H1 (cell line): ENCODE measurements at regions not wholly inside any gene's neighbourhood (a gene's known extent, or its start where the extent isn't known, plus 50 kb on each side); places are given as distances from the start of the nearest gene placed in this dataset.

Experiments used
- CTCF ChIA-PET: fragments of 300-600 bp; sonication (Branson Sonifier 250); formaldehyde crosslinking; loops from one replicate; lab custom pipeline; 2021; ENCODE audit not compliant: partially characterized antibody; lab: Charles Lee
- POLR2A ChIA-PET: fragments of 300-600 bp; sonication (Branson Sonifier 250); formaldehyde crosslinking; loops from one replicate; lab custom pipeline; 2021; ENCODE audit warnings: inconsistent platforms; ENCODE audit not compliant: partially characterized antibody; lab: Charles Lee
- DNase-seq, 2 experiments: peaks; one replicate each; pipeline versions ENCODE4 v3.0.0 to v3.0.0-alpha.2; 2010 to 2022; ENCODE audit warnings: low spot score in 2 of 2, low read depth in 1 of 2, mixed read lengths in 1 of 2
- FAIRE-seq: peaks from 2 replicates; lab custom pipeline; 2011; peaks lifted over from hg19 to GRCh38; lab: Jason Lieb, UNC
- H2AFZ ChIP-seq: 2 replicates; pipeline ENCODE4 v1.8.1; 2012; ENCODE audit warnings: low read length, inconsistent platforms
- H2AK5ac ChIP-seq: 2 replicates; pipeline ENCODE4 v1.6.1; 2013; ENCODE audit warnings: low read depth, low read length
- H2BK120ac ChIP-seq: replicated peaks from 2 replicates; pipeline ENCODE3; 2013; ENCODE audit warnings: low read depth, low read length, inconsistent platforms
- H2BK12ac ChIP-seq: 2 replicates; pipeline ENCODE4 v1.6.1; 2013; ENCODE audit warnings: low read depth, low read length
- H2BK15ac ChIP-seq: 2 replicates; pipeline ENCODE4 v1.6.1; 2013; ENCODE audit warnings: low read length
- H2BK20ac ChIP-seq: 2 replicates; pipeline ENCODE4 v1.6.1; 2013; ENCODE audit warnings: low read length
- H2BK5ac ChIP-seq: 2 replicates; pipeline ENCODE4 v1.6.1; 2013; ENCODE audit warnings: low read depth, low read length
- H3K14ac ChIP-seq: 2 replicates; pipeline ENCODE4 v1.6.1; 2013; ENCODE audit warnings: inconsistent platforms; ENCODE audit not compliant: insufficient read length
- H3K18ac ChIP-seq: 2 replicates; pipeline ENCODE4 v1.6.1; 2013; ENCODE audit warnings: low read length; ENCODE audit errors: extremely low read depth
- H3K23ac ChIP-seq: 2 replicates; pipeline ENCODE4 v1.6.1; 2013; ENCODE audit warnings: inconsistent platforms; ENCODE audit not compliant: insufficient read length
- H3K23me2 ChIP-seq: 2 replicates; pipeline ENCODE4 v1.6.1; 2013; ENCODE audit warnings: low read depth, low read length
- H3K27ac ChIP-seq: 2 replicates; pipeline ENCODE4 v1.6.1; 2011; ENCODE audit warnings: low read depth, low read length, inconsistent platforms
- H3K27me3 ChIP-seq, 4 experiments: replicated peaks in 1 of 4; 1 replicate in 1 of 4; 2 replicates in 3 of 4; pipeline versions ENCODE4 v1.6.1 to v1.8.1; 2011 to 2013; ENCODE audit warnings: low read length in 3 of 4, mild to moderate bottlenecking in 3 of 4, inconsistent platforms in 2 of 4, mixed read lengths in 2 of 4, moderate library complexity in 1 of 4; ENCODE audit not compliant: control insufficient read depth in 3 of 4, insufficient read depth in 3 of 4; ENCODE audit errors: extremely low read depth in 1 of 4
- H3K36me3 ChIP-seq, 4 experiments: 2 replicates each; pipeline versions ENCODE4 v1.6.1 to v1.8.1; 2011 to 2013; ENCODE audit warnings: mild to moderate bottlenecking in 4 of 4, low read length in 3 of 4, moderate library complexity in 2 of 4, control low read depth in 1 of 4, inconsistent platforms in 1 of 4; ENCODE audit not compliant: insufficient read depth in 4 of 4, control insufficient read depth in 2 of 4
- H3K4ac ChIP-seq: replicated peaks from 2 replicates; pipeline ENCODE3; 2013; ENCODE audit warnings: low read length, low read depth, mixed read lengths, inconsistent platforms; ENCODE audit not compliant: insufficient read length
- H3K4me1 ChIP-seq, 4 experiments: replicated peaks in 1 of 4; 1 replicate in 1 of 4; 2 replicates in 3 of 4; pipeline versions ENCODE4 v1.6.1 to v1.8.1; 2011 to 2013; ENCODE audit warnings: low read length in 3 of 4, inconsistent platforms in 2 of 4, mixed read lengths in 1 of 4; ENCODE audit not compliant: insufficient read depth in 4 of 4, control insufficient read depth in 3 of 4
- H3K4me2 ChIP-seq, 2 experiments: 2 replicates each; pipeline versions ENCODE4 v1.6.1 to v1.8.1; 2011 to 2013; ENCODE audit warnings: low read depth in 2 of 2, low read length in 2 of 2, control low read depth in 1 of 2, inconsistent platforms in 1 of 2, mild to moderate bottlenecking in 1 of 2; ENCODE audit not compliant: insufficient read depth in 1 of 2
- H3K4me3 ChIP-seq, 4 experiments: fragments of 200-600, 300-600 bp in 1 of 4; sonication (generic), shearing (Covaris generic), sonication (Bioruptor Twin) in 1 of 4; 2 replicates each; pipeline versions ENCODE4 v1.5.1 to v1.8.1; 2011 to 2016; ENCODE audit warnings: low read length in 4 of 4, low read depth in 3 of 4, control low read depth in 2 of 4, inconsistent platforms in 2 of 4, mild to moderate bottlenecking in 2 of 4, mixed read lengths in 1 of 4, moderate library complexity in 1 of 4; ENCODE audit not compliant: insufficient read depth in 2 of 4; ENCODE audit errors: extremely low read depth in 1 of 4
- H3K56ac ChIP-seq: replicated peaks from 2 replicates; pipeline ENCODE3; 2013; ENCODE audit warnings: low read depth, mild to moderate bottlenecking, mixed read lengths, low read length, inconsistent platforms; ENCODE audit not compliant: insufficient read length
- H3K79me1 ChIP-seq: 2 replicates; pipeline ENCODE4 v1.6.1; 2013; ENCODE audit warnings: low read depth, low read length, control low read depth
- H3K79me2 ChIP-seq, 2 experiments: 2 replicates each; pipeline versions ENCODE4 v1.6.1 to v1.8.1; 2012 to 2013; ENCODE audit warnings: low read length in 2 of 2, mild to moderate bottlenecking in 2 of 2, inconsistent platforms in 1 of 2; ENCODE audit not compliant: insufficient read depth in 2 of 2, control insufficient read depth in 1 of 2
- H3K9ac ChIP-seq, 4 experiments: replicated peaks in 1 of 4; 1 replicate in 1 of 4; 2 replicates in 3 of 4; pipeline versions ENCODE4 v1.6.1 to v1.8.1; 2011 to 2013; ENCODE audit warnings: low read depth in 3 of 4, low read length in 3 of 4, control low read depth in 2 of 4, mild to moderate bottlenecking in 2 of 4, moderate library complexity in 2 of 4, inconsistent platforms in 1 of 4; ENCODE audit errors: extremely low read depth in 1 of 4
- H3K9me3 ChIP-seq, 2 experiments: 2 replicates each; pipeline versions ENCODE4 v1.6.1 to v1.8.1; 2012 to 2013; ENCODE audit warnings: mild to moderate bottlenecking in 2 of 2, moderate library complexity in 2 of 2, control low read depth in 1 of 2, inconsistent platforms in 1 of 2, low read depth in 1 of 2, low read length in 1 of 2, mixed read lengths in 1 of 2; ENCODE audit not compliant: insufficient read depth in 2 of 2
- H4K20me1 ChIP-seq, 2 experiments: replicated peaks in 1 of 2; 2 replicates each; pipeline versions ENCODE3 to v1.8.1; 2011 to 2013; ENCODE audit warnings: inconsistent platforms in 2 of 2, low read length in 2 of 2, mild to moderate bottlenecking in 1 of 2; ENCODE audit not compliant: insufficient read depth in 2 of 2, control insufficient read depth in 1 of 2
- H4K5ac ChIP-seq: 2 replicates; pipeline ENCODE4 v1.6.1; 2013; ENCODE audit warnings: low read length, low read depth, mixed read lengths, inconsistent platforms; ENCODE audit not compliant: insufficient read length
- H4K8ac ChIP-seq: 2 replicates; pipeline ENCODE4 v1.8.0; 2013; ENCODE audit warnings: mild to moderate bottlenecking, moderate library complexity, low read length, inconsistent platforms; ENCODE audit not compliant: insufficient read depth; ENCODE audit errors: extremely low read depth
- H4K91ac ChIP-seq: replicated peaks from 2 replicates; pipeline ENCODE3; 2013; ENCODE audit warnings: low read length, mixed read lengths, inconsistent platforms; ENCODE audit not compliant: insufficient read length
- CHD1 ChIP-seq: IDR thresholded peaks from 2 replicates; pipeline ENCODE4 v1.6.1; 2012; ENCODE audit warnings: low read depth, low read length, improper control_type of control experiment
- FOSL1 ChIP-seq: IDR thresholded peaks from 2 replicates; pipeline ENCODE4 v1.6.1; 2011; ENCODE audit warnings: mild to moderate bottlenecking, low read depth, low read length, moderate library complexity; ENCODE audit not compliant: insufficient read depth
- HDAC6 ChIP-seq: IDR thresholded peaks from one replicate; pipeline ENCODE4 v1.7.1; 2012; ENCODE audit warnings: low read depth, mild to moderate bottlenecking, inconsistent platforms, low read length, moderate library complexity
- JUN ChIP-seq: IDR thresholded peaks from 2 replicates; pipeline ENCODE4 v1.6.1; 2011; ENCODE audit warnings: low read depth, mild to moderate bottlenecking, improper control_type of control experiment, low read length
- SIN3A ChIP-seq, 2 experiments: IDR thresholded peaks in 1 of 2; conservative IDR thresholded peaks in 1 of 2; 2 replicates each; pipeline ENCODE4 v1.6.1; 2011 to 2012; ENCODE audit warnings: low read length in 2 of 2, improper control_type of control experiment in 1 of 2, low read depth in 1 of 2, mild to moderate bottlenecking in 1 of 2
- SIRT6 ChIP-seq: IDR thresholded peaks from one replicate; pipeline ENCODE4 v1.7.1; 2012; ENCODE audit warnings: low read length, inconsistent platforms
- SP4 ChIP-seq: IDR thresholded peaks from 2 replicates; pipeline ENCODE4 v1.6.1; 2012; ENCODE audit warnings: low read length, inconsistent platforms
- YY1 ChIP-seq: IDR thresholded peaks from 2 replicates; pipeline ENCODE4 v1.6.1; 2011; ENCODE audit warnings: low read depth, mild to moderate bottlenecking, low read length
- WGBS, 2 experiments: shearing (Covaris generic) in 1 of 2; methylation state at CpG; one replicate each; pipeline versions ENCODE4 v1.1.6 to v1.1.7; 2013 to 2015; ENCODE audit warnings: low lambda C conversion rate in 2 of 2, mixed read lengths in 2 of 2, inconsistent platforms in 1 of 2, low coverage in 1 of 2, missing lambda C conversion rate in 1 of 2; ENCODE audit not compliant: insufficient replicate concordance in 2 of 2, insufficient coverage in 1 of 2, insufficient read length in 1 of 2; ENCODE audit errors: extremely low coverage in 1 of 2, missing lambda C conversion rate in 1 of 2; 5-methylcytosine and 5-hydroxymethylcytosine counted together

DNA sequence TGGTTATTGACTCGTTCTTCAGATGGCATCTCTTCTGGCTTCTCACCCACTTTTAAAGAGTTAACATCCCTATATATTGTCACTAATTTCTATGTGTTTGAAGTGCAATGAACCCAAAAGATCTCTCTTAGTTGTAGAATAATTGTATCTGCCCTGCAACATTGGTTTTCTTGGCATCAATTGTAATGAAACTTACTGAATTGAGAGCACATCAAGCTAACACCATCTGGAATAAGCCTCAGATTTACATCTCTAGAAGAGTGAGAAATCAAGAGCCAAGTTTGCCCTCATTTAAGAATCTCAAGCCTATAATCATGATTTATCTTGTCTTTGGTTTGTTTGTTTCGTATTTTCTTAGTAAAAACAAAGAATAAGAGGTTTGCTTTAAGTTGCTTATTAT lies 372.6 kb upstream of the LRRC7 start:
- FAIRE-seq: no peak
- 90% methylated on average over 2 of the region's 2 CpGs; no CpG with 5 or more reads in 1 of the 2 experiments for WGBS, 2 experiments
- H3K79me2 ChIP-seq: no peaks in the 10 kb centered on the region
- TF ChIP-seq YY1 (no peak), SIRT6 (no peak), SIN3A (conservative IDR thresholded peaks at IDR 0.05 in 1 of 2, IDR thresholded peaks at IDR 0.05 in 1 of 2; ENCODE audit: low read depth in 1 of 2, low read length in 2 of 2) (no peak), FOSL1 (no peak), JUN (no peak), HDAC6 (no peak), SP4 (no peak), CHD1 (no peak)
- TF ChIP-seq, all 59 proteins: peak for 0
- H4K91ac ChIP-seq: no peak overlapping the region
- H2BK5ac ChIP-seq: no peak overlapping the region
- H3K79me1 ChIP-seq: no peaks in the 10 kb centered on the region
- no peaks in the 10 kb centered on the region for H3K4me1 ChIP-seq
- no peak overlapping the region for H3K14ac ChIP-seq
- H3K9me3 ChIP-seq: no peaks in the 10 kb centered on the region
- H3K23ac ChIP-seq: no peak overlapping the region
- no peak overlapping the region for H2BK20ac ChIP-seq
- no peak overlapping the region for H3K27ac ChIP-seq
- no peak overlapping the region for H3K4ac ChIP-seq
- no peak overlapping the region for H2BK15ac ChIP-seq
- DNase-seq: no peak
- no peak overlapping the region for H3K4me2 ChIP-seq
- no peak overlapping the region for H3K18ac ChIP-seq
- H4K8ac ChIP-seq: no peak overlapping the region
- H2BK120ac ChIP-seq: no peak overlapping the region
- H3K36me3 ChIP-seq: no peaks in the 10 kb centered on the region
- CTCF ChIA-PET: no interaction called here
- no peak overlapping the region for H2AK5ac ChIP-seq
- no peaks in the 10 kb centered on the region for H4K20me1 ChIP-seq
- H2AFZ ChIP-seq: no peak overlapping the region
- H4K5ac ChIP-seq: no peak overlapping the region
- no peaks in the 10 kb centered on the region for H3K23me2 ChIP-seq
- no peak overlapping the region for H2BK12ac ChIP-seq
- POLR2A ChIA-PET: no interaction called here
- no peak overlapping the region for H3K4me3 ChIP-seq
- no peak overlapping the region for H3K9ac ChIP-seq
- no peak overlapping the region for H3K56ac ChIP-seq
- peaks cover 0 to 1% (median 0%) of the 10 kb centered on the region in 4 experiments; a peak in 1 of 7 replicates for H3K27me3 ChIP-seq
